Psoas muscle (tissue), 7 donors: ENCODE measurements at regions not wholly inside any gene's neighbourhood (a gene's known extent, or its start where the extent isn't known, plus 50 kb on each side); places are given as distances from the start of the nearest gene placed in this dataset.

Experiments
- ATAC-seq, 4 donors: fragments of 200-7000 bp; cut with Tn5 transposase; one replicate each; pipeline ENCODE4 v1.9.1; 2020; ENCODE audit warnings: moderate library complexity in 3 of 4, mild to moderate bottlenecking in 2 of 4
- DNase-seq, 2 donors: peaks; one replicate each; pipeline ENCODE4 v3.0.0-alpha.2; 2020
- H3K27ac ChIP-seq: fragments of 200-600 bp; one replicate; pipeline ENCODE4 v1.8.0; 2022
- H3K27me3 ChIP-seq, 3 donors: fragments of 200-600 bp in 1 of 3; one replicate each; pipeline versions ENCODE4 v1.6.1 to v1.8.0; 2013 to 2022; ENCODE audit warnings: low read length in 2 of 3, mild to moderate bottlenecking in 2 of 3, moderate library complexity in 1 of 3; ENCODE audit not compliant: insufficient read depth in 3 of 3
- H3K36me3 ChIP-seq, 2 donors: fragments of 200-600 bp in 1 of 2; one replicate each; pipeline versions ENCODE4 v1.6.1 to v1.8.0; 2013 to 2022; ENCODE audit warnings: low read depth in 1 of 2, mild to moderate bottlenecking in 1 of 2, moderate library complexity in 1 of 2; ENCODE audit not compliant: insufficient read depth in 1 of 2
- H3K4me1 ChIP-seq: fragments of 200-600 bp; one replicate; pipeline ENCODE4 v1.8.0; 2022
- H3K4me3 ChIP-seq: fragments of 200-600 bp; one replicate; pipeline ENCODE4 v1.8.0; 2022; ENCODE audit warnings: mild to moderate bottlenecking
- H3K9me3 ChIP-seq: fragments of 200-600 bp; one replicate; pipeline ENCODE4 v1.8.0; 2022
- WGBS, 3 donors: extraction: QIAGEN DNeasy Blood & Tissue Kit; methylation state at CpG; one replicate each; pipeline versions ENCODE4 v1.1.6 to v1.1.7; 2013; 5-methylcytosine and 5-hydroxymethylcytosine counted together
- intact Hi-C, 2 donors: fragments of 100-400 bp; cut with DNase I; formaldehyde crosslinking; loops; one replicate each; pipeline versions ENCODE4 v1.11.0 to v1.14.2; 2022
- TF ChIP-seq, protein P1 (sequence below): fragments of 200-600 bp; IDR thresholded peaks from one replicate; pipeline ENCODE4 v1.8.0; 2022; ENCODE audit warnings: antibody characterized with exemption
- donor health status: healthy with polysubstance abuse.
- donor health status: DM: no; HTN: no; CAD: no; lungs with moderate emphysema.
- donor health status: Bipolar disorder and iron deficiency.
- donor health status: healthy.
- donor health status: DM: yes; HTN: yes; CAD: no.
- donor health status: DM: no; HTN: no; CAD: no.
- donor health status: DM: yes; HTN: yes; CAD: no.

GRCh38 chr11:97019305-97019704 is 629.5 kb downstream of the JRKL start:
- Histone ChIP-seq H3K9me3 (no peaks in the 10 kb centered on the region), H3K4me1 (no peaks in the 10 kb centered on the region), H3K27ac (no peak overlapping the region), H3K4me3 (no peak overlapping the region), H3K27me3 (no peaks in the 10 kb centered on the region), H3K36me3 (no peaks in the 10 kb centered on the region)
- ATAC-seq, result no peak
- WGBS, 3 donors, result 88 to 94% (median 89%) methylated on average over 3 of the region's 3 CpGs
- no peak for DNase-seq
- TF ChIP-seq, protein P1, sequence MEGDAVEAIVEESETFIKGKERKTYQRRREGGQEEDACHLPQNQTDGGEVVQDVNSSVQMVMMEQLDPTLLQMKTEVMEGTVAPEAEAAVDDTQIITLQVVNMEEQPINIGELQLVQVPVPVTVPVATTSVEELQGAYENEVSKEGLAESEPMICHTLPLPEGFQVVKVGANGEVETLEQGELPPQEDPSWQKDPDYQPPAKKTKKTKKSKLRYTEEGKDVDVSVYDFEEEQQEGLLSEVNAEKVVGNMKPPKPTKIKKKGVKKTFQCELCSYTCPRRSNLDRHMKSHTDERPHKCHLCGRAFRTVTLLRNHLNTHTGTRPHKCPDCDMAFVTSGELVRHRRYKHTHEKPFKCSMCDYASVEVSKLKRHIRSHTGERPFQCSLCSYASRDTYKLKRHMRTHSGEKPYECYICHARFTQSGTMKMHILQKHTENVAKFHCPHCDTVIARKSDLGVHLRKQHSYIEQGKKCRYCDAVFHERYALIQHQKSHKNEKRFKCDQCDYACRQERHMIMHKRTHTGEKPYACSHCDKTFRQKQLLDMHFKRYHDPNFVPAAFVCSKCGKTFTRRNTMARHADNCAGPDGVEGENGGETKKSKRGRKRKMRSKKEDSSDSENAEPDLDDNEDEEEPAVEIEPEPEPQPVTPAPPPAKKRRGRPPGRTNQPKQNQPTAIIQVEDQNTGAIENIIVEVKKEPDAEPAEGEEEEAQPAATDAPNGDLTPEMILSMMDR, result no peak
- intact Hi-C loops, result no loop called here

DNA sequence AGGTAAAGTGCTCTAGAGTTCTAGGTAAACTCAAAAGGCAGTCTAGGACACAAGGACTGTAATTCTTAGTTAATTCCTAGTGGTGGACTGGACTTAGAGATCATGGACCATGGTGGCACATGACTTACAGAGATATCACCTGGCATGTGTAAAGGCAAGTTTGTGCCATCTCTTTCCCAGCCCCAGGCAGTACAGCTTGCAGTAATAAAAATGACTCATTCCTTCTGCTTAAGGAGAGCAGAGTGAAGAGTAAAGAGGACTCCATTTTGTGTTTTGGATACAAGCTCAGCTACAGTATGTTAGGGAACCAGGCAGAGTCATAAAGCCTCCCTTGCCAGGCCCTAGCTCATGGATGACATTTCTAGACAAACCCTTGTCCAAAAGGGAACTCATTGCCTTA is 629.9 kb downstream of the JRKL start:
- Histone ChIP-seq H3K4me3 (no peak overlapping the region), H3K4me1 (no peaks in the 10 kb centered on the region), H3K9me3 (peaks cover 1% of the 10 kb centered on the region), H3K27ac (no peak overlapping the region), H3K36me3 (no peaks in the 10 kb centered on the region), H3K27me3 (no peaks in the 10 kb centered on the region)
- TF ChIP-seq, protein P1, result no peak
- DNase-seq, result no peak
- ATAC-seq, result no peak
- intact Hi-C loops, result no loop called here

- no peak for ATAC-seq
- Histone ChIP-seq H3K27ac (no peak overlapping the region), H3K4me3 (no peak overlapping the region), H3K9me3 (peaks cover 9% of the 10 kb centered on the region), H3K36me3 (no peaks in the 10 kb centered on the region), H3K27me3 (no peaks in the 10 kb centered on the region), H3K4me1 (no peaks in the 10 kb centered on the region)
- WGBS, 3 donors, result 89 to 91% (median 90%) methylated on average over 2 of the region's 2 CpGs
- intact Hi-C loops, result no loop called here
- DNase-seq, result no peak
- TF ChIP-seq, protein P1, result no peak
These were observed 633.1 kb downstream of the JRKL start for GRCh38 chr11:97022955-97023354.

DNA sequence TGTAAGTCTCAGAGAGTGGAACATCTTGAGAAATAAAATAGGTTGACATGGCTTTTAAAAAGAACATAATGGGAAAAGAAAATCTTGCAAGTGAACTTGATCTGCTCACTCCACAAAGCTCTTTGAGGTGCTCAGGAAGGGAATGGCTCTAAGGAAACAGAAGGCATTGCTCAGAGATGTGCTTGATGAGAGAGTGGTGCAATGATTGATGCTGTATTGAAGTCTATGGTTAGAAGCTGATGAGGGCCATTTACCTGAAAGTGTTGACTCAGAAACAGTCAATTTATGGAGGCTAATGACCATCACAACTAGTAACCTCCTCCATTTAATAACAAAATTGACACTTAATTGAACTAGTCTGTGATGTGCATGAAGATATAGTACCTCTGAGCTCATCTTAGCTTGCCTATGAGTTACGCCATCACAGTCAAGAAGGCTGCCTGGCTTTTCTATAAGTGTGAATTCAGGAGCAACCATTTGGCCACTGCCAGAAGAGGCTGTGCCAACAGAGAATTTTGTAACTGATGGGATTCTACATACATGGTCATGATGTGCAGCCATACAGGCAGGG is 639.1 kb downstream of the JRKL start:
- Histone ChIP-seq H3K9me3 (peaks cover 9% of the 10 kb centered on the region), H3K27ac (no peak overlapping the region), H3K36me3 (no peaks in the 10 kb centered on the region), H3K27me3 (no peaks in the 10 kb centered on the region), H3K4me1 (no peaks in the 10 kb centered on the region), H3K4me3 (no peak overlapping the region)
- 88 to 97% (median 96%) methylated on average over 1 of the region's 1 CpG for WGBS, 3 donors
- DNase-seq, result no peak
- TF ChIP-seq, protein P1, result no peak
- ATAC-seq, result no peak
- intact Hi-C loops, result no loop called here

GRCh38 chr11:97033178-97033577 is 643.4 kb downstream of the JRKL start:
- DNase-seq (no peak), ATAC-seq (no peak)
- WGBS, 3 donors, result 63 to 74% (median 69%) methylated on average over 5 of the region's 5 CpGs
- TF ChIP-seq, protein P1, result no peak
- Histone ChIP-seq H3K27ac (no peak overlapping the region), H3K4me1 (no peaks in the 10 kb centered on the region), H3K9me3 (no peaks in the 10 kb centered on the region), H3K4me3 (no peak overlapping the region), H3K27me3 (no peaks in the 10 kb centered on the region), H3K36me3 (no peaks in the 10 kb centered on the region)
- intact Hi-C loops, result no loop called here
